NCI-H128 (cell line): ENCODE measurements at regions not wholly inside any gene's neighbourhood (a gene's known extent, or its start where the extent isn't known, plus 50 kb on each side); places are given as distances from the start of the nearest gene placed in this dataset.
"Not testable (repeated sequence)": the region's sequence is repeated elsewhere in the genome, so short reads cannot be mapped to it uniquely, and the experiment has no call there.

ENCODE experiments used
- DNase-seq: peaks from one replicate; lab custom pipeline; 2025; ENCODE audit not compliant: unreplicated experiment; lab: John Stamatoyannopoulos, UW

GRCh38 chr16:73418691-73419090 lies 370.8 kb upstream of the ZFHX3 start:
- DNase-seq: no peak

- DNase-seq: no peak
These were observed 370.1 kb upstream of the ZFHX3 start for GRCh38 chr16:73418051-73418450.

GRCh38 chr16:73415286-73415685 lies 367.4 kb upstream of the ZFHX3 start:
- DNase-seq: no peak

- DNase-seq: no peak
These were observed 366.7 kb upstream of the ZFHX3 start for GRCh38 chr16:73414638-73415037.

- no peak for DNase-seq
These were observed 365.9 kb upstream of the ZFHX3 start for GRCh38 chr16:73413830-73414190.

GRCh38 chr16:73413091-73413829 lies 365.3 kb upstream of the ZFHX3 start:
- no peak for DNase-seq

- DNase-seq: no peak
These were observed 364.5 kb upstream of the ZFHX3 start for GRCh38 chr16:73412416-73412815.

GRCh38 chr16:73408716-73409115 lies 360.8 kb upstream of the ZFHX3 start:
- DNase-seq: no peak

- no peak for DNase-seq
These were observed 360.4 kb upstream of the ZFHX3 start for GRCh38 chr16:73408311-73408710.

GRCh38 chr16:73405851-73406250 lies 357.9 kb upstream of the ZFHX3 start:
- no peak for DNase-seq

GRCh38 chr16:73404001-73404400 lies 356.1 kb upstream of the ZFHX3 start:
- no peak for DNase-seq

- DNase-seq: no peak
These were observed 355.4 kb upstream of the ZFHX3 start for GRCh38 chr16:73403291-73403690.

GRCh38 chr16:73400951-73401350 lies 353.0 kb upstream of the ZFHX3 start:
- no peak for DNase-seq

GRCh38 chr16:73399997-73400396 lies 352.1 kb upstream of the ZFHX3 start:
- DNase-seq: no peak

- DNase-seq: no peak
These were observed 351.6 kb upstream of the ZFHX3 start for GRCh38 chr16:73399486-73399885.

- DNase-seq: not testable (repeated sequence)
These were observed 350.7 kb upstream of the ZFHX3 start for GRCh38 chr16:73398604-73399003.

- no peak for DNase-seq
These were observed 348.6 kb upstream of the ZFHX3 start for GRCh38 chr16:73396556-73396955.

- no peak for DNase-seq
These were observed 343.0 kb upstream of the ZFHX3 start for GRCh38 chr16:73390936-73391335.

GRCh38 chr16:73390491-73390890 lies 342.6 kb upstream of the ZFHX3 start:
- no peak for DNase-seq

GRCh38 chr16:73389085-73389484 lies 341.2 kb upstream of the ZFHX3 start:
- no peak for DNase-seq

GRCh38 chr16:73387979-73388378 lies 340.1 kb upstream of the ZFHX3 start:
- DNase-seq: no peak

GRCh38 chr16:73385696-73386095 lies 337.8 kb upstream of the ZFHX3 start:
- no peak for DNase-seq

- no peak for DNase-seq
These were observed 336.7 kb upstream of the ZFHX3 start for GRCh38 chr16:73384506-73385089.
